LHCN-M2 (cell line): ENCODE measurements at regions not wholly inside any gene's neighbourhood (a gene's known extent, or its start where the extent isn't known, plus 50 kb on each side); places are given as distances from the start of the nearest gene placed in this dataset.

ENCODE experiments used
- DNase-seq: peaks from one replicate; pipeline ENCODE4 v3.0.0-alpha.2; 2012; ENCODE audit warnings: low read depth

DNA sequence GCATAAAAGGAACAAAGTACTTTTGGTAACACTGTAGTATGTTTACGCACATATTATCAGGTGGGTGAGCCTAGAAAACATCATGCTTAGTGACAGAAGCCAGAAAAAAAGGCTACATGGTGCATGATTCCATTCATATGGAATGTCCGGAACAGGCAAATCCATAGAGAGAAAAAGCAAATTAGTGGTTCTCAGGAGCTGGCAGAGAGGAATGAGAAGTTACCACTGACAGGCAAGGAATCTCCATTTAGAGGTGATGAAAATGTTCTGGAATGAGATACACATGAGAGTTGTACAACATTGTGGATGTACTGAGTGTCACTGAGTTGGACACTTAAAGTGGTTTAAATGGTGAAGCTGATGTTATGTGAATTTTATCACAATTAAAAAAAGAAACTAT lies 976.9 kb downstream of the NLGN4Y start:
- no peak for DNase-seq

DNA sequence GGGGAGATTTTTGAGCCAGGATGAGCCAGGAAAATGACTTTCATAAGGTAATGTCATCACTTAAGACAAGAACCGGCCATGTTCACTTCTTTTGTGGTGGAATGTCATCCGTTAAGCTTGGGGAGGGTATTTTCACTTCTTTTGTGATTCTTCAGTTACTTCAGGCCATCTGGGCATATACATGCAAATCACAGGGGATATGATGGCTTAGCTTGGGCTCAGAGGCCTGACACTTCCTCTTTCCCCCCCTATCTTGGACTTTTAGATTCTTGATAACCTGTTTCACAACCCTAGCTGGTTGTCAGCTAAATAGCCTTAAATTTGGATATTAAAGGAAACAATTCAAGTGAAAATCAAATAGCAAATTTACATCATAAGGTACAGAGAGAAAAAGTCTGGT lies 986.0 kb downstream of the NLGN4Y start:
- no peak for DNase-seq

DNA sequence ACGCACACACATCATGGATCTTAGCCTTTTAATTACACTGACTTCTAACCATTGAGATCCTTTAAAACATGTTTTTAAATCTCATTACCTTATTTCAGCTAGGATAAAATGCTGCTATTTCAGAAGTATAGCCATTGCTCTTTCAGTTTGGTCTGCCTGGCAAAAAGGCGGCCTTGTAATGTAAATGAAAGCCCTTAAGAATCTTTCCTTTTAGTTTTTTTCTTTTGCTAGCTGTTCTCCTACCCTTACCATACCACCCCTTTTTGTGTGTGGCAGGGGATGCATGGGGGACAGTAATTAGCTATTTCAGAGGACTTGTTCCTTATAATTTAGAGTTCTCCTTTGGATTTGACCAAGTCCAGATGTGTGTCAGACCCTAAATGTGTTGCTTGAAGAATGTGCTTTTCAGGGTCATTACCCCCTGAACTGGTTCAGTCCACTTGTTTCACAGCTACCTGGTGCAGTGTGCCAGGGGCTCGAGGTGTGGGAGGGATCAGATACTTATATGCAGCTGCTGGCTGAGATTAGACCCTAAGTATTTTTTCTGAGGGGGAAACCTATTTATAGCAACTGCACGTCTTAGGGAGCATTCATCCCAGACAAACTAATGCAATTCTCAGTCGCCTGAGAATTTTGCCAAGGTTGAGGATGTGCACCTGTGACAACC lies 986.8 kb downstream of the NLGN4Y start:
- DNase-seq = no peak

DNA sequence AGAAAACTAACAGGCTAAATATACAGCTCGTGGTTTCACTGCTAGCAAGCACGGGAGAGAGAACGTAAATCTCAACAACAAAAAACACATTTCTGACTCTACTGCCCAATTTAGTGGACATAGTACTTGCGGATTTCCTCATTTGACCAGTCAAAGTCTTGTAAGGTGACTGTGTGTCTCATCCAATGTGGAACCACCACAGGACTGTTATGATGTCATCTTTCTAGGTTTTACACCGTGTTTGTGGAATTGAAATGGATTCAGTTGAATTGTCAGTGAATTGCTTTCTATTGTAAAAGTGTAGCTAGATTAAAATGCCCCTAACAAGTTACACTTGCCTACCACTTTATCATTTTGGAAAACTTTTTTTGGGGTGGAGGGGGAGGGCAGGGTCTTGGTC lies 1010.8 kb downstream of the NLGN4Y start:
- DNase-seq = no peak

DNA sequence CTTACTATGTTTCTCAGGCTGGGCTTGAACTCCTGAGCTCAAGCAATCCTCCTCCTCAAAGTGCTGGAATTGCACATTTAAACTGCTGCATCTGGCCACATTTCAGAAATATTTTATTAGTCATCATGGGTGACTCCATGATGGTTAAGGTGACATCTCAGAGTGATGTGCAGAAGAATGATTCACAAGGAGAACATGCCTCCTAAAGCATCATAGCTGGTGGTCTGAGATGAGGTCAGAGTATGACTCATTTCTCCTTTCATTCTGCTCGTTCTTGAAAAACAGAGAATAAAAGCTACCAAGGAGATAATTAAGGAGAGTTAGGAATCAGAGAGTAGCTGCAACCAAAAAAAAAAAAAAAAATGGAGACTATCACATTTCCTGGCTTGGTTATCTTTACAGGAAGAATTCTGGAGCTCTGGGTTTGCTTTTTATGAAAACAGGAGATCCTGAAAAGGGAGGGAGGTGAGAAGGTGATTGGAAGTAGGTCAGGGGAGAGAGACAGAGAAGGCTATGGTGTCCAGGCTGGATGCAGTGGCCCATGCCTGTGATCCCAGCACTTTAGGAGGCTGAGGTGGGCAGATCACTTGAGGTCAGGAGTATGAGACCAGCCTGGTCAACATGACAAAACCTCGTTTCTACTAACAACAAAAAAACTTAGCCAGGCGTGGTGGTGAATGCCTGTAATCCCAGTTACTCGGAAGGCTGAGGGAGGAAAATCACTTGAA lies 1011.6 kb downstream of the NLGN4Y start:
- DNase-seq = peak; percentile 39

DNA sequence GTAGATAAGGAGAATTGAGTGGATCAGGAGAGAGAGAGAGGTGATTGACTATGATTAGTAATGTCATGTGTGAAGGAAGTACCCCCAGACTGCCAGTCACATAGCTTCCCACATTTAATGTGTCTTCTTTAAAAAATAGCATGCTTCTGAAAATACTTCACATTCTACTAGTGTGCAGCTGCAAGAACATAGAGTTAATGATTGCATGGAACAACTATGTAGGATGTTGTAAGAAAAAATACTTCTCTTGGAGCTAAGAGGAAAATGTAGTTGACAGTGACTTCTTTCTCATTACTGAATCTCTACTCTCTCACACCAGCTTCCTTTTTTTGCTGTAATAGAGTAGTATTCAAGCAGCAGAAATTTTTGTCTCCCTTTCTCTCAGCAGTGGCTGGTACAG lies 1016.2 kb downstream of the NLGN4Y start:
- no peak for DNase-seq

DNA sequence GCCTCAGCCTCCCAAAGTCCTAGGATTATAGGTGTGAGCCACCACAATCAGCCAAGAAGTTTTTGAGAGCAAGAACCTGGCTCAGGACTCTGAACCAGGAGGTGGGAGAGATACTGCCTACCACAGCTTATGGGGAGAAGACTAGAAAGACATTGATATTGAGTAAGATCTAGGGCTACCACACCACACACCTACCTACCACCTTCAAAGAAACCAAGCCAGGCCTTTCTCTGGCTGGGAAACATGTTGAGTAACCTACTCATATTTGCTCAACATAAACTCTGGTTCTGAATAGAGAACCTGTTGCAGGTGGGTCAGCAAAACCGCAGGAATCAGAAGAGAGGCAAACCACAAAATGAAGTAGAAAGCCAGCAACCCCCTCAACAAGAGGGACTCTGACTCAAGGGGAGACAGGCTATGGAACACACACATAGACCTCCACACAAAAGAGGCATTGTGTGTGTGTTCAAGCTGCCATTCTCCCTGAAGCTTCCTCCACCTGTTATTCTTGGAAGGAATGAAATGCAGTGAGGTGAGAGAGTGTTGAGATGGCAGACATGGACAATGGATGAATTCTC lies 1021.9 kb downstream of the NLGN4Y start:
- DNase-seq = no peak

DNA sequence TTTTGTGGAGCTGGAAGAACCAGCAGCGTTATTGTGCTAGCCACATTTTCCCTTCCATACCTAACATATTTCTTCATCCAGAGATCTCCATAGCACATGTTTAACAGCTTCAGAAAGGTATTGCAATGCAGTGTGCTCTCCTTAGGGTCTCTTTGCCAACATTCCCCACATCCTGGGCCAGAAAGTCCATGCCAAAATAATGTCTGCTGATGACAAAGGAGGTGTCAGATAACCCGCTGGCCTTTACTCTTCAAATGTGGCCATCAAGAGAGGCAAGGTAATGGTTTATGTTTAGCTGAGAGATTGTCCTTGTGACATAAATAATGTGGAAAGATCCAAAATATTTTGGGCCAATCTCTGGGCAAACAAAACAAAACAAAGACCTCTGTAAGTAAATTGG lies 1027.7 kb downstream of the NLGN4Y start:
- DNase-seq = no peak

DNA sequence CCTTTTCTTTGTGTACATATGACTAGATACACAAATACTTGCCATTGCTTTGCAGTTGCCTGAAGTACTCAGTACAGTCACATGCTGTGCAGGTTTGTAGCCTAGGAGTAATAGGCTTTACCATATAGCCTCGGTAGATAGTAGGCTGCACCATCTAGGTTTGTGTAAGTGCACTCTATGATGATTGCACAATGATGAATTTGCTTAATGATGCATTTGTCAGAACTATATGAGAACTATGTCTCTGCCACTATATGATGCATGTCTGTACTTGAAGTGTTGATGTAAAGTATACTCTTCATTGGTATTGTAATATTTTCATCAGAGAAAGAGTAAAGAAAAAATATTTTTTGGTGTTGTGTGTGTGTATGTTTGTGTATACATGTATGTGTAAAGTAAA lies 1030.7 kb downstream of the NLGN4Y start:
- DNase-seq = no peak

DNA sequence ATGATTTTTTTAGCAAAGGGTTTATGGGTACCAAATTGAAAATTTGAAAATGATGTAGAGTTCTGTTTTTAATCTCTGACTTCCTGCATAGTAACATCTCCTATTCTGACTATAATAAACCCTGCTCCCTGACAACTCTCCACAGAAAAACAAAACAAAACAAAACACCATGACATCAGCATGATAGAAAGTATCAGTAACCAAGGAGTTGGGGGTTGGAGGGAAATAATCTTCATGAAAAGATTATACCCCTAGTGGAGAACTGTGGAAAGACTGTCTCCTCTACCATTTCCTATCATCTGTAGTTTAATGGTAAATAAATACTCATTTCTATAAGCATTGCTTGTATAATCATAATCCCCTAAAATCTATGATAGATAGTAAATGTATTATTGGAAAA lies 1034.8 kb downstream of the NLGN4Y start:
- DNase-seq = no peak

DNA sequence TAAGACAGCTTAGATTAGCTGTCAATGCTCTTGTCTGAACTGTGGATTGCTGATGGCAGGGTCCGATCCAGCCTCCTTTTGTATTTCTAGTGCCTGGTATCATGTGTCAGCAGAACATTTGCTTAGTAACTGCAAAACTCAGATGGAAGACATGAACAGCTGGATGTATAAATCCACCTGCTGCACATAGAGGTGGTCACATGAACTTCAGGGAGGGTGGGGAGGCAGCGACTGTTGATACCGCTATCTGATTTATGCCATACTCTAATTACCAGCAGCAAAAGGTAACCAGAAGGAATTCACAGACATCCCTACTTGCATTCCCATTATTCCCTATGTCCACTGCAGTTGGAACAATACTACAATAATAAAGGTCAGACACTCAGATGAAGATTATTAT lies 1036.5 kb downstream of the NLGN4Y start:
- no peak for DNase-seq

DNA sequence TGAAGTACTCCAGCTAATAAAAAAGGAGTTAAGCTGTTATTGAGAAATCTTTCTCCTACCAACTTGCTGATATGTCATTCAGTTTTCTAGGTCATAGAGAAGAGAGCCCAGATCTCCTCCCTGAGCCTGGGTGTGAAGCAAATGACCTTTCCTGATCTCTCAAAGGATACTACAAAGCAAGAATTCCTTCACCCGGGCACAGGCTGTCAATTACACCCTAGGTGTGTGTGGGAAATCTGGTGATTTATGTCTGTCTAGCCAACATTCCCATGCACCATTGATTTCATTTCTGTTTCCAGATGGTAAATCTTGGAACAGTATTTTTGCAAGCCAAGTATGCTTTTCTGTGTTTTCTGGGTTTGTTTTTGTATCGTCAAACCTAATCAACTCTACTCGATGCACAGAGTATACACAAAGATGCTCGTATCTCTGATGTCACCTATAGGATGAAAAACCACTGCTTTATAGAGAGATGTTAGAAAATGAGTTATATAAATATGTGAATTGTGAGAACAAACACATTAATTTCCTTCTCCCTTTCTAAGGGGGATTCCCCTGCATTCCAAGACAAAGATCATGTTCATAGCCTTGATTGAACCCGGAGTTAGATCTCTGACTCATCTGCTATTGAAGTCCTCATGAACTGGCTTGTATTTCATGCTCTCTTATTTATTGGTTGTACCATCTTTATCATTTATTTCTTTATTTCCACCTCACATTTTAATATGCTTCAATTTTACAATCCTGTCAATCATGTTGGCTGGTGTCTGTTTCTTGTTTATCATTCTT lies 1037.4 kb downstream of the NLGN4Y start:
- DNase-seq = no peak

DNA sequence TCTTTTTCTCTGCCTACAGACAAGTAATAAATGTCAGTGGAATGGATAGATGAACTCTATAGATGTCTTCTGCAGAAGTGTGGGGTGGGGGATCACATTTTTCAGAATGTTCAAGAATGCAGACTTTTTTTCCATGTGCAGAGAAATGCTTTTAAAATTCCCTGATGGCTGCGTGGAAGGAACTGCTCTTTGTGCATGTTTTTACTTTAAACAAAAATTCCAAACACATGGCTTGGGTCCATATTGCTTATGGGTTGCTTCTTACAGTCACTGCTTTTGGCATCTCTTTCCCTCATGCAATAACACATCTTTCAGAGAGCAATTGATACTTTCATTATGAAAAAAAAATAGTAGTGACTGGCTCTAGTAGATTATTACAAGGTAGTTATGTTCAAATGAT lies 1053.6 kb downstream of the NLGN4Y start:
- DNase-seq = no peak

DNA sequence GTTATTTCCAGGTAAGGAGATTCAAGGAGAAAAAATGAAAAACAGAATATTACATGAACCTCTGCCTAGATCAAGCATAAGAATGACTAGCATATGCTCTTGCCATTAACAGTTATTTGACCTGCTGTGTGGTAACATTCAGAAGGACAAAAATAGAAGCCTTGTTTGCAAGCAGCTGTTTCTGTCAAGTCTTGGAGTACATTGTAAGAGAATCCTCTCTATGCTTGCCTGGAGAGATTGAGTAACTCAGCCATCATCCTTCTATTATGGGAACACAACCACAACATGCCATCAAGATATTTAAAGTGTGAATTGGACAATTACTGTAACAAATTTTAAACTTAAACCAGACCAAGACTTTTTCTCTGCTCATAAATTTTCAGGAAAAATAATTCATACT lies 1054.4 kb downstream of the NLGN4Y start:
- peak; percentile 10 for DNase-seq

DNA sequence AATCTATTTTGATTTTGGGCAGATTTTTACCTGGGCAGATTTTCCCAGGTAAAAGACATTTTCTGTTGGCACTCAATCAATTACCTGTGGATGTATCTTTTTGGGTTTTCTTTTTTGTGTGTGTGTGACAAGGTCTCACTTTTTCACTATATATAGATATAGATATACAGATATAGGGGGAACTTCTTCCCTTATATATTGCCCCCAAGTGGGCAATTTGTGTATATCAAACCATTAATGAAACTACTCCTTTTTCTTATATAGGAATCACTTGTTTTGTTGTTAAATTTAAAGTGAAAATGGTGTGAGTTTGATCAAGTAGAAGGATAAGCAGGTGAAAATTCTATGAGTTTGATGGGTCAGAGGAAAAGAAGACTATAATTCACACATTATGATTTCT lies 1054.9 kb downstream of the NLGN4Y start:
- no peak for DNase-seq

DNA sequence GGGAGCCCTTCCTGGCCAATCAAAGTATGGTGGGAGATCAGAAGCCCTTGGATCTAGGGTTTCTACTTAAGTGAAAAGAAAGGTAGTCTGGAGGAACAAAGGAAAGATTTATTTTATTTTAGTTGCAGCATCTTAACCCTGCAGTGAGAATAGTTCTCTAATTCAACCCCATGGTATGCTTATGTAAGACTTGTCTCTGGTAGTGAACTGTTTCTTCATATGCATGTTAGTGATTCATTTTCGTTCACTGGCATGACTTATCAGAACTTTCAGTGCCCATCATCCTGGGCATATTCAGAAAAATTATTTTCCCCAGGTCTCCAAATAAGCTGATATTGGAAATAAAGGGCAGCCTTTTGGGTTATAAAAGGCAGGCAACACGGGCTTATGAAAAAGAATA lies 1058.8 kb downstream of the NLGN4Y start:
- no peak for DNase-seq

DNA sequence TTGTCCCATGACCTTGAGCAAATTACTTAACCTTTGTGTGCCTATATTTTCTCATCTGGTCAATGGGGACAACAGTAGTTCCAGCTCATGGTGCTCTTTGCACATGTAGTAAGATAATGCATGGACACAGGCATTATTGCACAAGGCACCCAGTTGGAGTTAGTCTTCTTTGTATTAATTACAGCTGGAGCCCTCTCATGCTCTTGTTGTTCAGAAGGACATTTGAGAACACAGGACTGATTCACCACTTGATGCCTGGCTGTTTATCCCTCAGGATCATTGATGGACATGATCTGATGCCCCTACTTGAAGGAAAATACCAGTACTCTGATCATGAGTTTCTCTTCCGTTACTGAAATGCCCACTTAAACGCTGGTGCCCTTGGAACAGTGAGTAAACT lies 1068.6 kb downstream of the NLGN4Y start:
- no peak for DNase-seq

DNA sequence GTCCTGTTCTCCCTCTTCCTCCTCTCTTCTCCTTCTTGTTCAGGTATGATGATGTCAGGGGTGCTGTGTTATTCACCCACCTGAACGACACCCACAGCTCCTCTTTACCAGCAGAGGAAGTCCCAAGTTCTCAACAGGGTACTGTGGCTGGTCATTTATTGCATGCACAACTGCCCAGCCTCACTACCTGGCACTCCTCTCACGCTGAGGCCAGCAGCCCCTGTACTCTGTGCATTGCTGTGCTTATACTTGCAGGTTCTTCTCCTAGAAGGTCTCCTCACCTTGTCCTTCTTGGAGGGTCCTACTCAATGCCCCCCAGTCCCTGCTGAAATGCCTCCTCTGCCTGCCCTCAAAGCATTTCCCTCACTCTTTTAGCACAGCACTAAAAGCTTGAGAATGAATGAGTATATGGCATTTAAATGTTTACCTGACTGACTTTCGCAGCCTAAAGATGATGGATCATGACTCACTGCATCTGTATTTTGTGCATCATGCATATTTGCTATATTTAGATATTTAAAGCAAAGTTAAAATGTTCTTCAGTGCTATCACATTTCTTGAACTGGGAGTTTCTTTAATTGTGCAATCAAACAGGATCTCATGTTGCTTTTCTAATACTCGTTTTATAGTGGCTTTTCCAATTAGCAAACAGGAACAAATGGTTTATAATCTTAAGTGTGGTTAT lies 1069.3 kb downstream of the NLGN4Y start:
- DNase-seq = no peak

DNA sequence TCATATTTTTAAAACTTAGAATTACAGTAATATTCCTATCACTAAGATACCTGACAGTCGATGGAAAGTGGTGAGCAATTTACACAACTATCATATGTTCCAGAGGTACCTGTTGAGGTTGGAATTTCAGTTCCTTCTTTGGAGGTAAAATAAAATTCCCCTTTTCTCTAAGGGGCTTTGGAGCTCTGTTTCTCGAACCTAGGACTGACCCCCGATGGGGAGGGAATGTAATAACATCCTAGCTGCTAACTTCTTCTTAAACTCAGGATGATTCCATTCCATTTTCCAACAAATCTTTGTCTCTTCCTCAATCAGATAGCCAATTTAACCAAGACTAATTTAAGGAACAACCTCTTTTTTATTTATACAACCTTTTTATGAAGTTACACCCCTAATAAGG lies 1069.8 kb downstream of the NLGN4Y start:
- no peak for DNase-seq

DNA sequence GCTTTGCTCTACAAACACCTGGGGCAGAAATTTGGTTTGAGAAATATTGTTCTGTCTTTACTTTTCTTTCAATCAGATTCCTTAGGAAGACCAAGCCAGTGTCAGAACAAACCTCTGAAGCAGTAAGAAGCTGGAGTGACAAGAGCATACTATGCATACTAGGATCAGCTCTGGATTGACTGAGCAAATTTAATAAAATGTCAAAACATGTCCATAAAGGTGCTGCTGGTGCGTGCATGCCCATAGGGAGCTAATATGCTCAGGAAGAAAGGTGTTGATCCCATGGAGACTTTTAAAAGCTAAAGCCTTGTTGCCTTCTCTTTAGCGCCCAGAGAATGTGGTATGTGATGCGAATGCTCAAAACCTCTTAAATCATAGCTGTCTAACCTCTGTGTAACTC lies 1076.2 kb downstream of the NLGN4Y start:
- no peak for DNase-seq

DNA sequence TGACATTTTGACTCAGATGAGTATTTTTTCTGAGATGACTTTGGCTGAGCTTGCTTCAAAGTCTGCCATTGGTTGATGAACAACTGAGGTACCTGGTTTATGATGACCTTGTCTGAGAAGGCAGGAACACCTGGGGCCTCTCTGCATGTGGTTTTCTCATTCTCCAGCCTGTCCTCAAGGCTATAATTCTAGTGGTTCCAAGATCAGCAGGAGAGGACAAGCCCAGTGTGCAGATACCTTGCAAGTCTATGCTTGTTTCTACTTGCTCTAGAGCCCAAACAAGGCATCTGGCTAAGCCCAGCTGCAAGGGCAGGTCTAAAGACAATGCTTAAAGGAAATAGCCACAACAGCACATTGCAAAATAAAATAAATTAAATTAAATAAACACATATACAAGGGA lies 1100.0 kb downstream of the NLGN4Y start:
- no peak for DNase-seq

DNA sequence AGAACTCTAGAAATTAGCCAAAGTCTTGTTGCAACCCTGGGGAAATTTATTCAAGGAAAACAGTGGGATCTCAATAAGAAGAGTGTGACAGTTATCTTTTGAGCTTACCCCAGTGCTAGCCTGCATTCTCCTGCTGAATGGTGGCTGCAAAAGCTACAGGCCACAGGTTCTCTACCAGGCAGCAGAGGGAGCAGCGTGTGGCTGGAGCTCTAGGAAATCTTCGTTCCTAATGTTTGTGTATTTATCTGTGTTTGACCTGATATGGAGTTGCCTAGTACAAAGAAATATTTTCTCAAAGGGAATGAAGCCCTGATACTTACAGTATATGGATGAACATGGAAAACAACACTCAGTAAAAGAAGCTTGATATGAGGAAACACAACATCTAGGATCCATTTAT lies 1100.6 kb downstream of the NLGN4Y start:
- DNase-seq = no peak
